ENCODE measurements at regions not wholly inside any gene's neighbourhood (a gene's known extent, or its start where the extent isn't known, plus 50 kb on each side); places are given as distances from the start of the nearest gene placed in this dataset.

GRCh38 chr11:32266601-32267000 lies 168.7 kb downstream of the WT1 start:
- H3K79me1 ChIP-seq (ENCODE audit: low read depth in 1 of 2, low read length in 2 of 2), result no peaks in the 10 kb centered on the region
- no peak overlapping the region for H2BK20ac ChIP-seq (ENCODE audit: low read depth, low read length)
- no peak overlapping the region for H3K23ac ChIP-seq (ENCODE audit: low read depth, low read length)
- ATAC-seq (ENCODE audit: low read depth) (no peak), DNase-seq (peak; percentile 4)
- H4K5ac ChIP-seq (ENCODE audit: low read depth, low read length), result no peak overlapping the region
- no peak overlapping the region for H4K91ac ChIP-seq (ENCODE audit: insufficient read depth, low read depth, low read length)
- no peak overlapping the region for H3K4me2 ChIP-seq (ENCODE audit: low read depth, low read length)
- H2BK120ac ChIP-seq (ENCODE audit: low read depth, low read length), result no peak overlapping the region
- H2AFZ ChIP-seq (replicated peaks; ENCODE audit: low read length, poor library complexity), result no peak overlapping the region
- no peak overlapping the region for H2BK15ac ChIP-seq (ENCODE audit: low read depth, low read length)
- H3K9ac ChIP-seq (ENCODE audit: low read depth, low read length), result no peak overlapping the region
- H3K36me3 ChIP-seq (ENCODE audit: control insufficient read depth, insufficient read depth, low read length), result no peaks in the 10 kb centered on the region
- no peak overlapping the region for H3K56ac ChIP-seq (ENCODE audit: extremely low read depth, insufficient read depth, low read length)
- no peak overlapping the region for H3K14ac ChIP-seq (replicated peaks; ENCODE audit: low read depth, low read length)
- H3K4me1 ChIP-seq (ENCODE audit: control insufficient read depth, insufficient read depth, low read length), result no peaks in the 10 kb centered on the region
- WGBS, 2 experiments (ENCODE audit: extremely low coverage in 2 of 2, insufficient read length in 1 of 2), result no CpG with 5 or more reads among the region's 4 CpGs
- no peak overlapping the region for H3K27ac ChIP-seq (ENCODE audit: insufficient read depth, low read length)
- peaks cover 6% of the 10 kb centered on the region for H3K27me3 ChIP-seq (ENCODE audit: control insufficient read depth, insufficient read depth, low read length)
- H3K18ac ChIP-seq (ENCODE audit: low read depth, low read length), result no peak overlapping the region
- H3K4ac ChIP-seq (ENCODE audit: low read depth, low read length), result no peak overlapping the region
- no peaks in the 10 kb centered on the region for H4K20me1 ChIP-seq (ENCODE audit: insufficient read depth, low read length)
- dilution Hi-C loops (cut with HindIII; ENCODE audit: low sequenced_read_pairs, unreplicated experiment) (no loop called here), in situ Hi-C loops (cut with MboI; ENCODE audit: low sequenced_read_pairs) (no loop called here), intact Hi-C loops (cut with micrococcal nuclease) (no loop called here)
- BruUV-seq (replicated peaks), result no TSS peak
- H2AK5ac ChIP-seq (ENCODE audit: low read depth, low read length), result no peak overlapping the region
- no peak overlapping the region for H2AK9ac ChIP-seq (replicated peaks; ENCODE audit: low read depth, low read length, poor library complexity)
- no peak overlapping the region for H4K8ac ChIP-seq (ENCODE audit: low read depth in 2 of 2, low read length in 2 of 2)
- no peaks in the 10 kb centered on the region; the same call in 1 of the 2 replicates for H3K9me3 ChIP-seq (ENCODE audit: control insufficient read depth, insufficient read depth, low read length)
- H2BK5ac ChIP-seq (ENCODE audit: low read depth, low read length, poor library complexity, severe bottlenecking), result no peak overlapping the region
- CTCF ChIA-PET, result no interaction called here
- no peak overlapping the region for H3K4me3 ChIP-seq (ENCODE audit: insufficient read depth, low read depth, low read length)
- H3K9me1 ChIP-seq (ENCODE audit: insufficient read depth, low read length), result no peaks in the 10 kb centered on the region
- no peak for TF ChIP-seq ELK1 (IDR thresholded peaks at IDR 0.05; ENCODE audit: borderline replicate concordance, low read depth, low read length)
- POLR2A ChIA-PET (ENCODE audit: unreplicated experiment), result no interaction called here

Measured in IMR-90 (cell line).